Calu3 (cell line): ENCODE measurements at regions not wholly inside any gene's neighbourhood (a gene's known extent, or its start where the extent isn't known, plus 50 kb on each side); places are given as distances from the start of the nearest gene placed in this dataset.

Experiments used
- BruUV-seq: library from RNA; stranded (reverse); fragments of 400-500 nt; replicated peaks from 2 replicates; lab custom pipeline; 2021; lab: Mats Ljungman, UMichigan
- CTCF ChIA-PET: fragments of 300-600 bp; sonication (Branson Sonifier 250); formaldehyde crosslinking; loops from one replicate; lab custom pipeline; 2022; ENCODE audit warnings: antibody characterized with exemption; lab: Charles Lee
- DNase-seq: peaks from one replicate; pipeline ENCODE4 v3.0.0; 2022
- H3K27ac Mint-ChIP-seq: one replicate; pipeline ENCODE4 v1.8.0; 2022; ENCODE audit warnings: mixed read lengths; ENCODE audit not compliant: unreplicated experiment
- H3K27me3 Mint-ChIP-seq: one replicate; pipeline ENCODE4 v1.8.0; 2022; ENCODE audit warnings: mixed read lengths; ENCODE audit not compliant: unreplicated experiment
- H3K36me3 Mint-ChIP-seq: one replicate; pipeline ENCODE4 v1.8.0; 2022; ENCODE audit warnings: mild to moderate bottlenecking, moderate library complexity, mixed read lengths; ENCODE audit not compliant: insufficient read depth, unreplicated experiment
- H3K4me1 Mint-ChIP-seq: one replicate; pipeline ENCODE4 v1.8.0; 2022; ENCODE audit warnings: mild to moderate bottlenecking, low read depth, mixed read lengths; ENCODE audit not compliant: unreplicated experiment
- H3K4me3 Mint-ChIP-seq: one replicate; pipeline ENCODE4 v1.8.0; 2022; ENCODE audit warnings: mild to moderate bottlenecking, low read depth, moderate library complexity, mixed read lengths; ENCODE audit not compliant: unreplicated experiment
- H3K9me3 Mint-ChIP-seq: one replicate; pipeline ENCODE4 v1.8.0; 2022; ENCODE audit warnings: low read depth, mixed read lengths; ENCODE audit not compliant: unreplicated experiment
- intact Hi-C: fragments of 100-400 bp; cut with micrococcal nuclease; formaldehyde crosslinking; loops from one replicate; pipeline ENCODE4 v1.10.0; 2022; ENCODE audit not compliant: unreplicated experiment
- TF ChIP-seq, protein P1 (sequence below): fragments of 200-600 bp; IDR thresholded peaks from one replicate; pipeline ENCODE4 v1.8.0; 2022; ENCODE audit warnings: antibody characterized with exemption; ENCODE audit not compliant: unreplicated experiment

DNA sequence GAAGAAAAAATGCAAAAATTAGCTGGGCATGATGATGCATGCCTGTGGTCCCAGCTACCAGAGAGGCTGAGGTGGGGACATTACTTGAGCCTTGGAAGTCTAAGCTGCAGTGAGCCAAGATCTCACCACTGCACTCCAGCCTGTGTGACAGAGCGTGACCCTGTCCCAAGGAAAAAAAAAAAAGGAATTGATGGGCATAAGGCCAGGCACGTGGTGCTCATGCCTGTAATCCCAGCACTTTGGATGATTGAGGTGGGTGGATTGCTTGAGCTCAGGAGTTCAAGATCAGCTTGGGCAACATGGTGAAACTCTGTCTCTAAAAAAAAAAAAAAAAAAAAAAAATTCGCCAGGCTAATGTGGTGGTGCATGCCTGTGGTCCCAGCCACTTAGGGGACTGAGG, 55.8 kb upstream of the ATP2B4 start:
- peaks cover 40% of the 10 kb centered on the region for H3K27me3 Mint-ChIP-seq
- no peak for DNase-seq
- CTCF ChIA-PET, result interaction anchor here (0.6 to 1.2 kb wide), 2 partner anchors 17 to 30 kb away, joined by 3 to 6 read pairs; no protein-coding TSS in a partner anchor
- intact Hi-C loops, result no loop called here
- H3K27ac Mint-ChIP-seq, result no peak overlapping the region
- TF ChIP-seq, protein P1, sequence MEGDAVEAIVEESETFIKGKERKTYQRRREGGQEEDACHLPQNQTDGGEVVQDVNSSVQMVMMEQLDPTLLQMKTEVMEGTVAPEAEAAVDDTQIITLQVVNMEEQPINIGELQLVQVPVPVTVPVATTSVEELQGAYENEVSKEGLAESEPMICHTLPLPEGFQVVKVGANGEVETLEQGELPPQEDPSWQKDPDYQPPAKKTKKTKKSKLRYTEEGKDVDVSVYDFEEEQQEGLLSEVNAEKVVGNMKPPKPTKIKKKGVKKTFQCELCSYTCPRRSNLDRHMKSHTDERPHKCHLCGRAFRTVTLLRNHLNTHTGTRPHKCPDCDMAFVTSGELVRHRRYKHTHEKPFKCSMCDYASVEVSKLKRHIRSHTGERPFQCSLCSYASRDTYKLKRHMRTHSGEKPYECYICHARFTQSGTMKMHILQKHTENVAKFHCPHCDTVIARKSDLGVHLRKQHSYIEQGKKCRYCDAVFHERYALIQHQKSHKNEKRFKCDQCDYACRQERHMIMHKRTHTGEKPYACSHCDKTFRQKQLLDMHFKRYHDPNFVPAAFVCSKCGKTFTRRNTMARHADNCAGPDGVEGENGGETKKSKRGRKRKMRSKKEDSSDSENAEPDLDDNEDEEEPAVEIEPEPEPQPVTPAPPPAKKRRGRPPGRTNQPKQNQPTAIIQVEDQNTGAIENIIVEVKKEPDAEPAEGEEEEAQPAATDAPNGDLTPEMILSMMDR, result no peak
- H3K9me3 Mint-ChIP-seq, result no peaks in the 10 kb centered on the region
- BruUV-seq, result no TSS peak
- H3K4me3 Mint-ChIP-seq, result no peak overlapping the region
- peaks cover 13% of the 10 kb centered on the region for H3K4me1 Mint-ChIP-seq
- H3K36me3 Mint-ChIP-seq, result no peaks in the 10 kb centered on the region

DNA sequence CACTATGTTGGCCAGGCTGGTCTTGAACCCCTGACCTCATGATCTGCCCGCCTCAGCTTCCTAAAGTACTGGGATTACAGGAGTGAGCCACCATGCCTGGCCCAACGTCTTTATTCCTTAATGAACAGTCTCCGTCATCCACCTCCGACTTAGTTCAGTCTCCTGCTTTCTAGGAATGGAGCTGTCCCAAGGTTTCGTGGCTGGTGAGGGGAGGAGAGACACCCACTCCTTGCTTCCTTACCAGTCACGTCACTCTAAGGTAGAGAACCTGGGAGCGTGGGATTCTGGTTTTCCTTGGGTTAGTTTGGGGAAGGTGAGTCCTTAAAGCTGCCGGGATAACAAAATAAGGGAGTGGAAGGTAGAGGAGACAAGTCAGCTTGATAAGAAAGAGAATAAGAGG, 55.0 kb upstream of the ATP2B4 start:
- TF ChIP-seq, protein P1, result no peak
- no TSS peak for BruUV-seq
- CTCF ChIA-PET, result interaction anchor here (0.6 to 1.0 kb wide), 4 partner anchors 29 to 64 kb away, joined by 3 to 8 read pairs (median 5); no protein-coding TSS in a partner anchor
- Mint-ChIP-seq H3K9me3 (no peaks in the 10 kb centered on the region), H3K4me1 (peaks cover 13% of the 10 kb centered on the region), H3K36me3 (no peaks in the 10 kb centered on the region), H3K27me3 (peaks cover 40% of the 10 kb centered on the region), H3K4me3 (no peak overlapping the region), H3K27ac (no peak overlapping the region)
- intact Hi-C loops, result no loop called here
- no peak for DNase-seq

DNA sequence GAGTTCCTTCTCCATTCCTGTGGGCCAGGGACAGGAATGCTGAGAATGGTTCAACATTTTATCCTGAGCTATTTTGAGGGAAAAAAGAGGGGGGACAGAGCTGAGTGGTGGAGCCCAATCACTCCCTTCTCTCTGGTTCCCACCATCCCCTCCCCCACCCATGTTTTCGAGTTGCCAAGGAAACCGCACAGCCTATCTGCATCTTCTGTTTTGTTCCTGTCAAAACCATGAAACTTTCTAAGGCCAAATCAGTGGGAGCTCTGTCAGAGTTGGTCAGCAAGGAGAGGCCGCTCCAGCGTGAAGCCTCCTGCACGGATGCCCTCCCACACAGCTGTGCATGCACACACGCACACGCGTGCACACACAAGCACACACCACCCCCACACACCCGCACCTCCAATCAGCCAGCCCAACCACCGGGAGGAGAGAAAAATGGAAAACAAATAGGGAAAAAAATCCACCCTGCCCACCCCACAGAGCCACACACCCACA, 54.5 kb upstream of the ATP2B4 start:
- Mint-ChIP-seq H3K36me3 (no peaks in the 10 kb centered on the region), H3K27me3 (peaks cover 43% of the 10 kb centered on the region), H3K27ac (no peak overlapping the region), H3K9me3 (no peaks in the 10 kb centered on the region), H3K4me1 (peaks cover 13% of the 10 kb centered on the region), H3K4me3 (no peak overlapping the region)
- TF ChIP-seq, protein P1, result no peak
- DNase-seq, result no peak
- no TSS peak for BruUV-seq
- CTCF ChIA-PET, result interaction anchor here (1.0 kb wide), 1 partner anchor 62 kb away, joined by 4 read pairs; no protein-coding TSS in a partner anchor
- intact Hi-C loops, result no loop called here

DNA sequence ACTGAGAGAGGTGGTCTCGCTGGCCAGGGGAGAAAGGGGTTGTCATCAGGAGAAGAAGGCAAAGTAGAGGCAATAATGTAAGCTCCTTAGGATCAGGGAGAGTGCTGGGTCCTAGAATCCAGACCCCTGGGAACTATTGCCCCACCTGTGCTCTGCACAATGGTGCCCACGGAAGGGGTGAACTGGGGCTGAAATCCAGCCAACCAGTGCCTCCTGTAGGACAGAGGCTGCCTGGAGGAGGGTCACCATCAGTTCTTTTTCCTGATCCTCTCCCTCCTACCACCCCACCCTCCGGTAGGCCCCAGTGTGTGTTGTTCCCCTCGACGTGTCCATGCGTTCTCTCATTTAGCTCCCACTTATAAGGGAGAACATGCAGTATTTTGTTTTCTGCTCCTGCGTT, 52.9 kb upstream of the ATP2B4 start:
- no peak for DNase-seq
- CTCF ChIA-PET, result no interaction called here
- Mint-ChIP-seq H3K4me1 (peaks cover 13% of the 10 kb centered on the region), H3K4me3 (no peak overlapping the region), H3K27ac (no peak overlapping the region), H3K27me3 (peaks cover 59% of the 10 kb centered on the region), H3K36me3 (no peaks in the 10 kb centered on the region), H3K9me3 (no peaks in the 10 kb centered on the region)
- TF ChIP-seq, protein P1, result no peak
- intact Hi-C loops, result no loop called here
- BruUV-seq, result no TSS peak
